Stomach (tissue), 8 donors: ENCODE measurements at regions not wholly inside any gene's neighbourhood (a gene's known extent, or its start where the extent isn't known, plus 50 kb on each side); places are given as distances from the start of the nearest gene placed in this dataset.

ENCODE experiments used
- DNase-seq, 2 donors: peaks; one replicate each; pipeline versions ENCODE4 v3.0.0 to v3.0.0-alpha.2; 2013 to 2019
- H3K27ac ChIP-seq, 5 donors: fragments of 200-600 bp in 4 of 5; sonication (generic) in 4 of 5; one replicate each; pipeline ENCODE4 v1.5.1; 2013 to 2019; ENCODE audit warnings: mild to moderate bottlenecking in 1 of 5, moderate library complexity in 1 of 5
- H3K27me3 ChIP-seq, 3 donors: fragments of 200-600 bp; sonication (generic); one replicate each; pipeline ENCODE4 v1.5.1; 2017 to 2019; ENCODE audit warnings: mixed run types in 1 of 3
- H3K36me3 ChIP-seq, 4 donors: fragments of 200-600 bp; sonication (generic); 1 replicate in 3 of 4; 2 replicates in 1 of 4; pipeline ENCODE4 v1.5.1; 2016 to 2019
- H3K4me1 ChIP-seq, 4 donors: fragments of 200-600 bp; sonication (generic); one replicate each; pipeline ENCODE4 v1.5.1; 2016 to 2019
- H3K4me3 ChIP-seq, 4 donors: fragments of 200-600 bp; sonication (generic) in 3 of 4; one replicate each; pipeline ENCODE4 v1.5.1; 2016 to 2019; ENCODE audit warnings: mild to moderate bottlenecking in 1 of 4
- H3K9me3 ChIP-seq, 4 donors: fragments of 200-600 bp; sonication (generic); one replicate each; pipeline ENCODE4 v1.5.1; 2016 to 2019
- CTCF ChIP-seq, 7 experiments: fragments of 450-650 bp in 4 of 7; fragments of 200-600 bp in 3 of 7; sonication (generic) in 3 of 7; IDR thresholded peaks; one replicate each; pipeline ENCODE4 v1.5.1; 2016 to 2019; ENCODE audit warnings: antibody characterized with exemption in 7 of 7, control low read depth in 2 of 7, mild to moderate bottlenecking in 1 of 7
- EP300 ChIP-seq: sonication (generic); formaldehyde crosslinking; IDR thresholded peaks from one replicate; pipeline ENCODE4 v1.6.1; 2017; ENCODE audit warnings: antibody characterized with exemption
- POLR2A ChIP-seq, 4 donors: fragments of 450-650 bp; IDR thresholded peaks; one replicate each; pipeline ENCODE4 v1.6.1; 2016; ENCODE audit warnings: antibody characterized with exemption in 4 of 4, control low read depth in 2 of 4, mild to moderate bottlenecking in 1 of 4, moderate library complexity in 1 of 4
- POLR2AphosphoS5 ChIP-seq, 3 donors: sonication (generic); formaldehyde crosslinking; IDR thresholded peaks; one replicate each; pipeline ENCODE4 v1.6.1; 2016; ENCODE audit warnings: antibody characterized with exemption in 3 of 3
- WGBS, 5 donors: extraction: QIAGEN DNeasy Blood & Tissue Kit in 3 of 5; methylation state at CpG; one replicate each; pipeline versions ENCODE4 v1.1.5 to v1.1.7; 2013 to 2018; 5-methylcytosine and 5-hydroxymethylcytosine counted together
- intact Hi-C: fragments of 100-400 bp; cut with DNase I; formaldehyde crosslinking; loops from one replicate; pipeline ENCODE4 v1.15.1; 2023; ENCODE audit warnings: low total_unique reads
- donor health status: healthy with polysubstance abuse.
- donor health status: Bipolar disorder and iron deficiency.
- donor health status: healthy.

- H3K4me3 ChIP-seq = no peak overlapping the region
- H3K4me1 ChIP-seq = no peaks in the 10 kb centered on the region
- DNase-seq = no peak
- H3K9me3 ChIP-seq = no peaks in the 10 kb centered on the region
- intact Hi-C loops = no loop called here
- H3K27me3 ChIP-seq = no peaks in the 10 kb centered on the region
- H3K27ac ChIP-seq = no peak overlapping the region
- H3K36me3 ChIP-seq = no peaks in the 10 kb centered on the region
- 71 to 79% (median 72%) methylated on average over 1 of the region's 1 CpG for WGBS, 5 donors
- TF ChIP-seq POLR2AphosphoS5 (IDR thresholded peaks at IDR 0.05) (no peak), CTCF (IDR thresholded peaks at IDR 0.05) (no peak), EP300 (no peak), POLR2A (IDR thresholded peaks at IDR 0.05) (no peak)
These were observed 427.0 kb upstream of the CPEB2 start for GRCh38 chr4:14575289-14575688.

- H3K27ac ChIP-seq = no peak overlapping the region
- TF ChIP-seq EP300 (no peak), POLR2A (IDR thresholded peaks at IDR 0.05) (no peak), POLR2AphosphoS5 (IDR thresholded peaks at IDR 0.05) (no peak), CTCF (IDR thresholded peaks at IDR 0.05) (no peak)
- H3K4me3 ChIP-seq = no peak overlapping the region
- H3K27me3 ChIP-seq = no peaks in the 10 kb centered on the region
- no peaks in the 10 kb centered on the region for H3K4me1 ChIP-seq
- H3K36me3 ChIP-seq = no peaks in the 10 kb centered on the region
- intact Hi-C loops = no loop called here
- no peaks in the 10 kb centered on the region for H3K9me3 ChIP-seq
- no peak for DNase-seq
- WGBS, 5 donors = 22 to 71% (median 57%) methylated on average over 2 of the region's 2 CpGs
These were observed 426.4 kb upstream of the CPEB2 start for GRCh38 chr4:14575919-14576318.

GRCh38 chr4:14580061-14580460 lies 422.2 kb upstream of the CPEB2 start:
- DNase-seq = no peak
- Histone ChIP-seq H3K9me3 (no peaks in the 10 kb centered on the region), H3K4me3 (no peak overlapping the region), H3K4me1 (no peaks in the 10 kb centered on the region), H3K27me3 (no peaks in the 10 kb centered on the region), H3K27ac (no peak overlapping the region), H3K36me3 (no peaks in the 10 kb centered on the region)
- TF ChIP-seq POLR2A (IDR thresholded peaks at IDR 0.05) = no peak
- no peak for TF ChIP-seq CTCF (IDR thresholded peaks at IDR 0.05)
- no peak for TF ChIP-seq EP300
- TF ChIP-seq POLR2AphosphoS5 (IDR thresholded peaks at IDR 0.05) = no peak
- intact Hi-C loops = no loop called here

- 22 to 27% (median 26%) methylated on average over 3 of the region's 3 CpGs for WGBS, 5 donors
- Histone ChIP-seq H3K36me3 (no peaks in the 10 kb centered on the region), H3K4me1 (no peaks in the 10 kb centered on the region), H3K27me3 (no peaks in the 10 kb centered on the region), H3K9me3 (no peaks in the 10 kb centered on the region), H3K27ac (no peak overlapping the region), H3K4me3 (no peak overlapping the region)
- TF ChIP-seq POLR2A (IDR thresholded peaks at IDR 0.05) = no peak
- TF ChIP-seq EP300 = no peak
- DNase-seq = no peak
- intact Hi-C loops = no loop called here
These were observed 420.5 kb upstream of the CPEB2 start for GRCh38 chr4:14581741-14582140.

GRCh38 chr4:14582677-14583076 lies 419.6 kb upstream of the CPEB2 start:
- Histone ChIP-seq H3K4me1 (no peaks in the 10 kb centered on the region), H3K9me3 (no peaks in the 10 kb centered on the region), H3K4me3 (no peak overlapping the region), H3K27ac (no peak overlapping the region), H3K36me3 (no peaks in the 10 kb centered on the region), H3K27me3 (no peaks in the 10 kb centered on the region)
- 90 to 99% (median 96%) methylated on average over 3 of the region's 3 CpGs for WGBS, 5 donors
- TF ChIP-seq POLR2AphosphoS5 (IDR thresholded peaks at IDR 0.05) (no peak), CTCF (IDR thresholded peaks at IDR 0.05) (no peak), POLR2A (IDR thresholded peaks at IDR 0.05) (no peak), EP300 (no peak)
- DNase-seq = no peak
- intact Hi-C loops = no loop called here
